Karpas-422 (cell line): ENCODE measurements at regions not wholly inside any gene's neighbourhood (a gene's known extent, or its start where the extent isn't known, plus 50 kb on each side); places are given as distances from the start of the nearest gene placed in this dataset.

ENCODE experiments used
- DNase-seq: peaks from one replicate; pipeline ENCODE4 v3.0.0-alpha.2; 2015
- H2AFZ ChIP-seq: fragments of 200-600 bp; sonication (generic); 2 replicates; pipeline ENCODE4 v1.6.1; 2014; ENCODE audit warnings: antibody characterized with exemption, low read length, mixed read lengths
- H3K27ac ChIP-seq: fragments of 200-600 bp; sonication (generic); 2 replicates; pipeline ENCODE4 v1.5.1; 2014; ENCODE audit warnings: mild to moderate bottlenecking, low read length, moderate library complexity
- H3K27me3 ChIP-seq: fragments of 200-600 bp; sonication (generic); 2 replicates; pipeline ENCODE4 v1.6.1; 2014; ENCODE audit warnings: low read length, mixed read lengths
- H3K36me3 ChIP-seq: fragments of 200-600 bp; sonication (generic); 2 replicates; pipeline ENCODE4 v1.6.1; 2014; ENCODE audit warnings: low read length, mixed read lengths; ENCODE audit not compliant: insufficient read depth
- H3K4me1 ChIP-seq: fragments of 200-600 bp; sonication (generic); 2 replicates; pipeline ENCODE4 v1.6.1; 2014; ENCODE audit warnings: mild to moderate bottlenecking, low read length, mixed read lengths
- H3K4me2 ChIP-seq: fragments of 200-600 bp; sonication (generic); 2 replicates; pipeline ENCODE4 v1.6.1; 2014; ENCODE audit warnings: low read length, low read depth, mild to moderate bottlenecking; ENCODE audit not compliant: poor library complexity, severe bottlenecking
- H3K4me3 ChIP-seq: fragments of 200-600 bp; sonication (generic); 2 replicates; pipeline ENCODE4 v1.5.1; 2014; ENCODE audit warnings: mild to moderate bottlenecking, antibody characterized with exemption, low read length, mixed read lengths
- H3K79me2 ChIP-seq: fragments of 200-600 bp; sonication (generic); 2 replicates; pipeline ENCODE4 v1.6.1; 2014; ENCODE audit warnings: mild to moderate bottlenecking, low read length, mixed read lengths
- H3K9ac ChIP-seq: fragments of 200-600 bp; sonication (generic); 2 replicates; pipeline ENCODE4 v1.6.0; 2014; ENCODE audit warnings: low read length
- H3K9me2 ChIP-seq: fragments of 200-600 bp; sonication (generic), shearing (Covaris generic); replicated peaks from 2 replicates; pipeline ENCODE4 v1.6.0; 2014; ENCODE audit warnings: mild to moderate bottlenecking, low read length, moderate library complexity; ENCODE audit not compliant: insufficient read depth
- H3K9me3 ChIP-seq: fragments of 300-700, 200-600 bp; sonication (generic); 2 replicates; pipeline ENCODE4 v1.6.1; 2014; ENCODE audit warnings: low read length, mixed read lengths
- H4K20me1 ChIP-seq: fragments of 200-600 bp; sonication (generic); 2 replicates; pipeline ENCODE4 v1.6.1; 2014; ENCODE audit warnings: mild to moderate bottlenecking, antibody characterized with exemption, low read length, low read depth; ENCODE audit not compliant: insufficient read depth

GRCh38 chrX:16528620-16529019, 121.3 kb upstream of the S100G start:
- no peaks in the 10 kb centered on the region for H3K9me3 ChIP-seq
- H3K27ac ChIP-seq, result no peak overlapping the region
- DNase-seq, result no peak
- no peak overlapping the region for H3K9ac ChIP-seq
- H3K9me2 ChIP-seq, result no peaks in the 10 kb centered on the region
- H3K4me2 ChIP-seq, result no peak overlapping the region
- no peaks in the 10 kb centered on the region for H3K79me2 ChIP-seq
- H3K4me1 ChIP-seq, result no peaks in the 10 kb centered on the region
- no peaks in the 10 kb centered on the region for H3K36me3 ChIP-seq
- no peak overlapping the region for H2AFZ ChIP-seq
- no peaks in the 10 kb centered on the region for H4K20me1 ChIP-seq
- no peak overlapping the region for H3K4me3 ChIP-seq
- no peaks in the 10 kb centered on the region for H3K27me3 ChIP-seq
